H54 (cell line): ENCODE measurements at regions not wholly inside any gene's neighbourhood (a gene's known extent, or its start where the extent isn't known, plus 50 kb on each side); places are given as distances from the start of the nearest gene placed in this dataset.

Experiments used
- DNase-seq: peaks from one replicate; pipeline ENCODE4 v3.0.0; 2011; ENCODE audit warnings: low spot score, mixed read lengths; ENCODE audit not compliant: insufficient read length
- FAIRE-seq: peaks from 3 replicates; lab custom pipeline; 2011; peaks lifted over from hg19 to GRCh38; lab: Jason Lieb, UNC
- POLR2A ChIP-seq: IDR thresholded peaks from 2 replicates; pipeline ENCODE4 v1.6.1; 2011; ENCODE audit warnings: low read depth, mild to moderate bottlenecking, low read length

- DNase-seq = no peak
- FAIRE-seq = no peak
- TF ChIP-seq POLR2A = no peak
Measured at GRCh38 chr1:215489771-215490565, 77.1 kb upstream of the KCTD3 start.

GRCh38 chr1:215497528-215497927 is 69.6 kb upstream of the KCTD3 start:
- no peak for DNase-seq
- no peak for TF ChIP-seq POLR2A
- no peak for FAIRE-seq

- TF ChIP-seq POLR2A = no peak
- FAIRE-seq = no peak
- no peak for DNase-seq
Measured at GRCh38 chr1:215501496-215501895, 65.6 kb upstream of the KCTD3 start.

GRCh38 chr1:215502081-215502480 is 65.0 kb upstream of the KCTD3 start:
- TF ChIP-seq POLR2A = no peak
- DNase-seq = no peak
- no peak for FAIRE-seq

- FAIRE-seq (no peak), DNase-seq (no peak)
- no peak for TF ChIP-seq POLR2A
Measured at GRCh38 chr1:215507119-215507518, 60.0 kb upstream of the KCTD3 start.

GRCh38 chr1:215508311-215508710 is 58.8 kb upstream of the KCTD3 start:
- TF ChIP-seq POLR2A = no peak
- no peak for FAIRE-seq
- no peak for DNase-seq
